PC-3 (cell line): ENCODE measurements at regions not wholly inside any gene's neighbourhood (a gene's known extent, or its start where the extent isn't known, plus 50 kb on each side); places are given as distances from the start of the nearest gene placed in this dataset.

ENCODE experiments used
- CTCF ChIP-seq: fragments of 300-600 bp; sonication (generic); conservative IDR thresholded peaks from 2 replicates; pipeline ENCODE4 v1.5.1; 2017; ENCODE audit warnings: antibody characterized with exemption, low read depth, mild to moderate bottlenecking, low read length
- EZH2 ChIP-seq: fragments of 300-600 bp; sonication (generic); IDR thresholded peaks from one replicate; pipeline ENCODE4 v1.6.1; 2017; ENCODE audit warnings: antibody characterized with exemption, mild to moderate bottlenecking, low read length; ENCODE audit not compliant: unreplicated experiment

- TF ChIP-seq CTCF (no peak), EZH2 (no peak)
Observed at GRCh38 chr7:70872188-70872587, 259.8 kb upstream of the GALNT17 start.
